Lung (tissue), 11 donors: ENCODE measurements at regions not wholly inside any gene's neighbourhood (a gene's known extent, or its start where the extent isn't known, plus 50 kb on each side); places are given as distances from the start of the nearest gene placed in this dataset.

Experiments used
- ATAC-seq: fragments of 200-7000 bp; cut with Tn5 transposase; one replicate; pipeline ENCODE4 v1.9.1; 2020; ENCODE audit warnings: moderate number of reproducible peaks; ENCODE audit not compliant: insufficient read depth, low FRiP score
- DNase-seq, 3 donors: peaks; one replicate each; pipeline ENCODE4 v3.0.0-alpha.2; 2013 to 2017
- H3K27ac ChIP-seq, 2 donors: one replicate each; pipeline ENCODE4 v1.5.1; 2013; ENCODE audit warnings: mild to moderate bottlenecking in 2 of 2, moderate library complexity in 2 of 2, control low read depth in 1 of 2, inconsistent platforms in 1 of 2, low read depth in 1 of 2, low read length in 1 of 2
- H3K27me3 ChIP-seq, 3 donors: one replicate each; pipeline ENCODE4 v1.5.1; 2013; ENCODE audit warnings: low read length in 2 of 3; ENCODE audit not compliant: control insufficient read depth in 3 of 3, insufficient read depth in 3 of 3
- H3K36me3 ChIP-seq, 4 donors: one replicate each; pipeline ENCODE4 v1.5.1; 2013; ENCODE audit warnings: low read length in 4 of 4, mild to moderate bottlenecking in 1 of 4, moderate library complexity in 1 of 4; ENCODE audit not compliant: control insufficient read depth in 4 of 4, insufficient read depth in 4 of 4
- H3K4me1 ChIP-seq, 5 donors: one replicate each; pipeline ENCODE4 v1.5.1; 2013; ENCODE audit warnings: low read length in 5 of 5, mild to moderate bottlenecking in 2 of 5, moderate library complexity in 1 of 5; ENCODE audit not compliant: control insufficient read depth in 5 of 5, insufficient read depth in 5 of 5
- H3K4me3 ChIP-seq: one replicate; pipeline ENCODE4 v1.5.1; 2013; ENCODE audit warnings: mild to moderate bottlenecking, control low read depth, moderate library complexity
- H3K9ac ChIP-seq, 2 donors: one replicate each; pipeline ENCODE4 v1.5.1; 2013; ENCODE audit warnings: low read length in 2 of 2, control low read depth in 1 of 2; ENCODE audit not compliant: insufficient read depth in 1 of 2
- H3K9me3 ChIP-seq, 4 donors: one replicate each; pipeline ENCODE4 v1.5.1; 2013; ENCODE audit warnings: low read length in 3 of 4, mild to moderate bottlenecking in 1 of 4, moderate library complexity in 1 of 4; ENCODE audit not compliant: control insufficient read depth in 4 of 4, insufficient read depth in 3 of 4
- WGBS, 2 donors: extraction: QIAGEN DNeasy Blood & Tissue Kit; methylation state at CpG; one replicate each; pipeline ENCODE4 v1.1.7; 2013; 5-methylcytosine and 5-hydroxymethylcytosine counted together
- TF ChIP-seq, protein P1 (sequence below): IDR thresholded peaks from 2 replicates; pipeline ENCODE4 v1.5.1; 2012; ENCODE audit warnings: mild to moderate bottlenecking; ENCODE audit errors: control extremely low read depth, extremely low read depth
- donor health status: control.
- donor health status: control.
- donor health status: Bipolar disorder and iron deficiency.
- donor health status: healthy.
- donor health status: DM: yes; HTN: yes; CAD: no.

DNA sequence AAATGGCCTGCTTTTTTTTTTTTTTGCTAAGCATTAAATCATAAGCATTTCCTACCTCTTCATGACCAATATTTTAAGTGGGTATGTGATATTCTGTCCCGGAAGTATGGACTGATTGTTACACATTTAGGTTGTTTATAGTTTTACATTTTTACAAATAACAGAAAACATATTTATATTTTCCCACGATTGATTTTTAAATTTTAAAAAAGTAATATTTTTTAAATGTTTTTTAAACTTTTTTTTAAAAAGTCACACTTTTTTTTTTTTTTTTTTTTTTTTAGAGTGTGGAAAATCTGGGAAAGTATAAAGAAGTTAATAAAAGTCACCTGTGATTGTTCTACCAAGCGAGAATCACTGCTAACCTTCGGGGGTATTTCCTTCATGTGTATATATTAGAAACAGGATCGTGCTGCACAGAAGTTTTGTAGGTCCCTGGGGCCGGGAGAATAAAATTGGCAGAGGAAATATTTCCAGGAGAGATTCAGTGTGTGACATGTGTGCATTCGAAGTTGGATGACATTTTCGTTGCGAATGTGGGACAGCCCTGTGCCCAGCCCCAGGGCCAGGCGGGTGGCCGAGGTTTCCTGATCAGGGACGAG lies 173.1 kb downstream of the CDC5L start:
- no peak for ATAC-seq
- peaks cover 0 to 22% (median 0%) of the 10 kb centered on the region in 5 donors for H3K4me1 ChIP-seq
- DNase-seq, result no peak
- TF ChIP-seq, protein P1, sequence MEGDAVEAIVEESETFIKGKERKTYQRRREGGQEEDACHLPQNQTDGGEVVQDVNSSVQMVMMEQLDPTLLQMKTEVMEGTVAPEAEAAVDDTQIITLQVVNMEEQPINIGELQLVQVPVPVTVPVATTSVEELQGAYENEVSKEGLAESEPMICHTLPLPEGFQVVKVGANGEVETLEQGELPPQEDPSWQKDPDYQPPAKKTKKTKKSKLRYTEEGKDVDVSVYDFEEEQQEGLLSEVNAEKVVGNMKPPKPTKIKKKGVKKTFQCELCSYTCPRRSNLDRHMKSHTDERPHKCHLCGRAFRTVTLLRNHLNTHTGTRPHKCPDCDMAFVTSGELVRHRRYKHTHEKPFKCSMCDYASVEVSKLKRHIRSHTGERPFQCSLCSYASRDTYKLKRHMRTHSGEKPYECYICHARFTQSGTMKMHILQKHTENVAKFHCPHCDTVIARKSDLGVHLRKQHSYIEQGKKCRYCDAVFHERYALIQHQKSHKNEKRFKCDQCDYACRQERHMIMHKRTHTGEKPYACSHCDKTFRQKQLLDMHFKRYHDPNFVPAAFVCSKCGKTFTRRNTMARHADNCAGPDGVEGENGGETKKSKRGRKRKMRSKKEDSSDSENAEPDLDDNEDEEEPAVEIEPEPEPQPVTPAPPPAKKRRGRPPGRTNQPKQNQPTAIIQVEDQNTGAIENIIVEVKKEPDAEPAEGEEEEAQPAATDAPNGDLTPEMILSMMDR, result no peak
- no peaks in the 10 kb centered on the region for H3K9me3 ChIP-seq
- no peaks in the 10 kb centered on the region for H3K36me3 ChIP-seq
- no peaks in the 10 kb centered on the region for H3K27me3 ChIP-seq
- H3K4me3 ChIP-seq, result no peak overlapping the region
- WGBS, 2 donors, result 63 to 70% methylated on average over 12 of the region's 12 CpGs
- H3K9ac ChIP-seq, result peak overlapping the region in 1 of 2 donors; percentile 4
- H3K27ac ChIP-seq, result no peak overlapping the region

DNA sequence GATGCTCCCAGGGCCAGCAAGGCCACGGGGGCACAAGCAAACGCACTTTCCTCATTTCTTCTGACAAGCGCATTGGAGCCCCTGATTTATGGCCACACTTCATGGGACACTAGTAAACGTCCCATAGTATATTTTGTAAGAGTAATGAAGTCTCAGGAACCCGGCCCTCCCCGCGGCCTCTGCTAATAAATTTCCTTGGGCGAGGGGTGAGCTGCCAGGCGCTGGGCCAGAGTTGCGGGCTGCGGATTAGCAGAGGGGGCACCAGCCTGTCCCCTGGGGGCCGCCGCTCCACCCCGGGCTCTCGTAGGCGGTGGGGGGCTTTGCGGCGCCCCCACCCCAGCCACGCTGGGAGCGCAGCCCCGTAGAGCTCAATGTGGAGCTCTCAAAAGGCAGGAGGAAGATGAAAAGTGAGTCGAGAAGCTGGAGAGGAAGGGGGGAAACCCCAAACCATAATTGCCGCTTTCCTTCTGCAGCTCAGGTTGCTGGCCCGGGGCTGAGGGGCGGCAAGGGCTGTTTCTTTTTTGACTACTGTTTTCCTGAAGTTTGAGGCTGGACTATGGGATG lies 173.6 kb downstream of the CDC5L start:
- Histone ChIP-seq H3K9ac (peak overlapping the region in 1 of 2 donors; percentile 4), H3K27ac (no peak overlapping the region), H3K27me3 (no peaks in the 10 kb centered on the region), H3K9me3 (no peaks in the 10 kb centered on the region), H3K4me3 (no peak overlapping the region), H3K4me1 (peaks cover 0 to 22% (median 0%) of the 10 kb centered on the region in 5 donors), H3K36me3 (no peaks in the 10 kb centered on the region)
- no peak for ATAC-seq
- TF ChIP-seq, protein P1, result no peak
- peak in 2 of 3 donors; percentile 20 to 29 for DNase-seq
- WGBS, 2 donors, result 4 to 19% methylated on average over 25 of the region's 25 CpGs

DNA sequence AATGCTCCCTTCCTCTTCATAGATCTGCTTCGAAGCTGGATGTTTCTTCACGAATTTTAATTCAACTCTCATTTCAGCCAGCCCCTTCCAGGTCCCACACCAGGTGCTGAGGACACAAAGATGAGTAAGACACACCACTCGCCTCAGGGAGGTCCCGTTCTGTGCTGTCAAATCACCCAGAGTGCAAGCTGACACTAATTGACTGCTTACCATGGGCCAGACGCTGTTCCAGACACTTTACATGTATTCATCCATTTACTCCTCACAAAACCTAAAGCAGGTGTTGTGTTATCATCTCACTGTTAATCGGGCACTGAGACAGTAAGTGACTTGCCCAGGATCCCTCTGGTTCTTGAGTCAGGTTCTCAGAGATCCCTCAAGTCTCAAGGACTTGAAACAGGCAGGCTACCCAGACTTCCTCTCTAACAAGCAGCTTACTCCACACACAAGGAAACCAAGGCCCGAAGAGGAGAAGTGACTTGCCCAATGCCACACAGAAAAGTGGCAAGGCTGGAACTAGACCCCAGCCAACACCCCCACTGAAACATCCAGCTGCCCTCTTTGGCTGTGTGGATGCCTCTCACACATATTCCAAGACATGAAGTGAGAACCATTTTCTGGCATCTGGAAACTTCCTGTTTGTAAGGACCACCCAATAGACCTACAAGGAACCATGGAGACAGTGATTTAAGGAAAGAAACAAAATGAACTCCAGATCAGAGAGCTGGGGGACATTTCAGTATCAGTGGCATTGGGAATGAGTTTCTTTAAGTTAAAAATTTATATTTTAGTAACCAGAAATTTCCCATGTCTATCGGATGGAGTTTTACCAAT lies 174.5 kb downstream of the CDC5L start:
- Histone ChIP-seq H3K27ac (no peak overlapping the region), H3K9ac (no peak overlapping the region), H3K4me1 (peaks cover 0 to 22% (median 0%) of the 10 kb centered on the region in 5 donors), H3K9me3 (no peaks in the 10 kb centered on the region), H3K4me3 (no peak overlapping the region), H3K27me3 (peaks cover 0 to 2% (median 0%) of the 10 kb centered on the region in 3 donors), H3K36me3 (no peaks in the 10 kb centered on the region)
- 47 to 59% methylated on average over 8 of the region's 8 CpGs for WGBS, 2 donors
- ATAC-seq (no peak), DNase-seq (peak; percentile 35 to 84 (median 74))
- TF ChIP-seq, protein P1, result no peak
